Hippocampal formation (tissue), 2 donors: ENCODE measurements at regions not wholly inside any gene's neighbourhood (a gene's known extent, or its start where the extent isn't known, plus 50 kb on each side); places are given as distances from the start of the nearest gene placed in this dataset.

Source experiments
- DNase-seq, 2 donors: peaks; one replicate each; lab custom pipeline; 2025; lab: John Stamatoyannopoulos, UW

- no peak for DNase-seq
Observed at GRCh38 chr13:33751151-33751550, 66.8 kb upstream of the RFC3 start.

GRCh38 chr13:33752094-33752493, 65.9 kb upstream of the RFC3 start:
- no peak for DNase-seq

- no peak for DNase-seq
Observed at GRCh38 chr13:33752597-33752996, 65.4 kb upstream of the RFC3 start.

GRCh38 chr13:33756929-33757328, 61.0 kb upstream of the RFC3 start:
- no peak for DNase-seq

GRCh38 chr13:33757713-33758112, 60.2 kb upstream of the RFC3 start:
- no peak for DNase-seq

GRCh38 chr13:33758113-33758512, 59.8 kb upstream of the RFC3 start:
- no peak for DNase-seq

GRCh38 chr13:33761740-33762139, 56.2 kb upstream of the RFC3 start:
- DNase-seq = no peak

- no peak for DNase-seq
Observed at GRCh38 chr13:33763021-33763420, 54.9 kb upstream of the RFC3 start.

GRCh38 chr13:33764716-33765115, 53.2 kb upstream of the RFC3 start:
- DNase-seq = no peak

GRCh38 chr13:33766329-33767123, 51.4 kb upstream of the RFC3 start:
- no peak for DNase-seq

- DNase-seq = no peak
Observed at GRCh38 chr13:33767140-33767539, 50.8 kb upstream of the RFC3 start.
